A549 (cell line): ENCODE measurements at regions not wholly inside any gene's neighbourhood (a gene's known extent, or its start where the extent isn't known, plus 50 kb on each side); places are given as distances from the start of the nearest gene placed in this dataset.

Experiments used
- ATAC-seq, 2 experiments: fragments of 200-7000 bp in 1 of 2; fragments of >200 bp in 1 of 2; cut with Nextera tagmentation in 1 of 2; cut with Tn5 transposase in 1 of 2; 3 replicates each; pipeline versions ENCODE4 v1.8.0 to v1.9.1; 2018 to 2020; ENCODE audit warnings: mild to moderate bottlenecking in 1 of 2, moderate library complexity in 1 of 2
- CTCF ChIA-PET: fragments of 300-600 bp; sonication (Branson Sonifier 250); formaldehyde crosslinking; extraction: SDS; loops from one replicate; lab custom pipeline; 2021; ENCODE audit warnings: antibody characterized with exemption, inconsistent platforms; lab: Yijun Ruan, JAX
- POLR2A ChIA-PET: fragments of 350-600 bp; formaldehyde crosslinking; extraction: SDS; loops from one replicate; lab custom pipeline; 2021; ENCODE audit warnings: antibody characterized with exemption, inconsistent platforms; lab: Yijun Ruan, JAX
- DNase-seq, 2 experiments: peaks; one replicate each; pipeline versions ENCODE4 v3.0.0 to v3.0.0-alpha.2; 2011 to 2016; ENCODE audit warnings: low read depth in 1 of 2, low spot score in 1 of 2
- FAIRE-seq: peaks from 2 replicates; lab custom pipeline; 2011; peaks lifted over from hg19 to GRCh38; lab: Jason Lieb, UNC
- H3K27ac ChIP-seq, 2 experiments: fragments of >200 bp; sonication (Bioruptor Twin); formaldehyde crosslinking; 3 replicates each; pipeline ENCODE4 v1.5.1; 2016 to 2017
- H3K4me1 ChIP-seq: fragments of >200 bp; sonication (Bioruptor Twin); formaldehyde crosslinking; 3 replicates; pipeline ENCODE4 v1.6.1; 2016
- H3K4me2 ChIP-seq: fragments of >200 bp; sonication (Bioruptor Twin); formaldehyde crosslinking; 3 replicates; pipeline ENCODE4 v1.6.1; 2016
- H3K4me3 ChIP-seq: fragments of >200 bp; sonication (Bioruptor Twin); formaldehyde crosslinking; 3 replicates; pipeline ENCODE4 v1.5.1; 2016
- H3K9me3 ChIP-seq: fragments of >200 bp; sonication (Bioruptor Twin); formaldehyde crosslinking; 3 replicates; pipeline ENCODE4 v1.6.1; 2016
- CEBPB ChIP-seq, 2 experiments: fragments of >200 bp in 1 of 2; sonication (Bioruptor Twin) in 1 of 2; formaldehyde crosslinking in 1 of 2; IDR thresholded peaks; 2 replicates each; pipeline ENCODE4 v1.6.1; 2012 to 2016
- E2F6 ChIP-seq: IDR thresholded peaks from 2 replicates; pipeline ENCODE4 v1.6.1; 2012; ENCODE audit warnings: low read depth, borderline replicate concordance
- EHMT2 ChIP-seq: fragments of 200-600 bp; sonication (generic); IDR thresholded peaks from 2 replicates; pipeline ENCODE4 v1.6.1; 2016; ENCODE audit warnings: antibody characterized with exemption, low read depth, mild to moderate bottlenecking, moderate library complexity
- FOSB ChIP-seq: fragments of 250-450 bp; sonication (Bioruptor Pico); IDR thresholded peaks from 2 replicates; pipeline ENCODE4 v1.5.0; 2020; ENCODE audit warnings: mild to moderate bottlenecking, moderate library complexity
- FOSL2 ChIP-seq, 2 experiments: fragments of 450-650 bp in 1 of 2; fragments of >200 bp in 1 of 2; sonication (Bioruptor Twin) in 1 of 2; formaldehyde crosslinking; IDR thresholded peaks; 2 replicates each; pipeline versions ENCODE4 v1.5.0 to v1.6.1; 2016 to 2020; ENCODE audit warnings: mild to moderate bottlenecking in 1 of 2, moderate library complexity in 1 of 2
- GATA3 ChIP-seq: IDR thresholded peaks from 2 replicates; pipeline ENCODE4 v1.6.1; 2012; ENCODE audit warnings: borderline replicate concordance
- HDAC2 ChIP-seq: fragments of 200-600 bp; sonication (generic); IDR thresholded peaks from 2 replicates; pipeline ENCODE4 v1.6.1; 2016
- HEYL ChIP-seq: fragments of 250-450 bp; sonication (Bioruptor Pico); IDR thresholded peaks from 2 replicates; pipeline ENCODE4 v1.8.0; 2021; ENCODE audit warnings: mild to moderate bottlenecking, moderate library complexity
- HMGXB4 ChIP-seq: fragments of 250-450 bp; sonication (Bioruptor Pico); IDR thresholded peaks from 2 replicates; pipeline ENCODE4 v1.5.0; 2021; ENCODE audit warnings: mild to moderate bottlenecking, moderate library complexity, borderline replicate concordance
- HOXB5 ChIP-seq: fragments of 250-450 bp; sonication (Bioruptor Pico); IDR thresholded peaks from 2 replicates; pipeline ENCODE4 v1.5.0; 2020; ENCODE audit warnings: mild to moderate bottlenecking, moderate library complexity
- JUN ChIP-seq, 2 experiments: fragments of >200 bp; sonication (Bioruptor Twin); formaldehyde crosslinking; IDR thresholded peaks; 2 replicates in 1 of 2; 3 replicates in 1 of 2; pipeline ENCODE4 v1.6.1; 2016 to 2017
- KDM5A ChIP-seq: fragments of 200-600 bp; sonication (generic); IDR thresholded peaks from 2 replicates; pipeline ENCODE4 v1.6.1; 2016; ENCODE audit warnings: antibody characterized with exemption, mild to moderate bottlenecking
- MAX ChIP-seq: IDR thresholded peaks from 2 replicates; pipeline ENCODE4 v1.6.1; 2012
- POLR2A ChIP-seq: IDR thresholded peaks from 2 replicates; pipeline ENCODE4 v1.6.1; 2012; ENCODE audit warnings: mild to moderate bottlenecking, low read length
- POLR2AphosphoS2 ChIP-seq: conservative IDR thresholded peaks from 2 replicates; pipeline ENCODE4 v1.6.1; 2012; ENCODE audit warnings: low read length, improper control_type of control experiment, inconsistent platforms
- RAD21 ChIP-seq, 2 experiments: fragments of >200 bp in 1 of 2; sonication (Bioruptor Twin) in 1 of 2; formaldehyde crosslinking in 1 of 2; IDR thresholded peaks in 1 of 2; conservative IDR thresholded peaks in 1 of 2; 2 replicates in 1 of 2; 3 replicates in 1 of 2; pipeline ENCODE4 v1.6.1; 2012 to 2018; ENCODE audit warnings: inconsistent platforms in 1 of 2
- RCOR1 ChIP-seq: fragments of 150-350 bp; IDR thresholded peaks from 2 replicates; pipeline ENCODE4 v1.6.1; 2014; ENCODE audit warnings: antibody characterized with exemption, low read length, low read depth
- RNF2 ChIP-seq: fragments of 200-600 bp; sonication (generic); IDR thresholded peaks from 2 replicates; pipeline ENCODE4 v1.6.1; 2016; ENCODE audit warnings: low read depth, mild to moderate bottlenecking, antibody characterized with exemption, moderate library complexity, borderline replicate concordance
- SREBF2 ChIP-seq: fragments of 450-650 bp; IDR thresholded peaks from 2 replicates; pipeline ENCODE4 v1.6.1; 2014; ENCODE audit warnings: mild to moderate bottlenecking, moderate library complexity
- TP53 ChIP-seq: fragments of 250-450 bp; sonication (Bioruptor Pico); IDR thresholded peaks from 2 replicates; pipeline ENCODE4 v1.5.0; 2021; ENCODE audit warnings: mild to moderate bottlenecking, moderate library complexity
- ZNF302 ChIP-seq: fragments of 250-450 bp; sonication (Bioruptor Pico); IDR thresholded peaks from 2 replicates; pipeline ENCODE4 v1.9.0; 2021; ENCODE audit warnings: inconsistent platforms, mild to moderate bottlenecking, moderate library complexity
- whole genome bisulfite sequencing: methylation state at CpG from one replicate; pipeline ENCODE4 v1.1.6; 2017; ENCODE audit errors: missing lambda C conversion rate; 5-methylcytosine and 5-hydroxymethylcytosine counted together
- TF ChIP-seq, protein P1 (sequence below): fragments of 250-450 bp; sonication (Bioruptor Pico); IDR thresholded peaks from 2 replicates; pipeline ENCODE4 v1.5.0; 2020; ENCODE audit warnings: low read depth, mild to moderate bottlenecking, moderate library complexity
- TF ChIP-seq, protein P2 (sequence below): fragments of >200 bp; sonication (Bioruptor Twin); formaldehyde crosslinking; IDR thresholded peaks from 3 replicates; pipeline ENCODE4 v1.5.1; 2016
- TF ChIP-seq, protein P3 (sequence below): fragments of >200 bp; sonication (Bioruptor Twin); formaldehyde crosslinking; IDR thresholded peaks from 2 replicates; pipeline ENCODE4 v1.6.1; 2016
- TF ChIP-seq, protein P4 (sequence below): fragments of 450-650 bp; IDR thresholded peaks from 2 replicates; pipeline ENCODE4 v1.6.1; 2014; ENCODE audit warnings: antibody characterized with exemption
- TF ChIP-seq, protein P5 (sequence below): IDR thresholded peaks from 2 replicates; pipeline ENCODE4 v1.6.1; 2012
- TF ChIP-seq, protein P6 (sequence below): fragments of >200 bp; sonication (Bioruptor Twin); formaldehyde crosslinking; IDR thresholded peaks from 3 replicates; pipeline ENCODE4 v1.6.1; 2016

DNA sequence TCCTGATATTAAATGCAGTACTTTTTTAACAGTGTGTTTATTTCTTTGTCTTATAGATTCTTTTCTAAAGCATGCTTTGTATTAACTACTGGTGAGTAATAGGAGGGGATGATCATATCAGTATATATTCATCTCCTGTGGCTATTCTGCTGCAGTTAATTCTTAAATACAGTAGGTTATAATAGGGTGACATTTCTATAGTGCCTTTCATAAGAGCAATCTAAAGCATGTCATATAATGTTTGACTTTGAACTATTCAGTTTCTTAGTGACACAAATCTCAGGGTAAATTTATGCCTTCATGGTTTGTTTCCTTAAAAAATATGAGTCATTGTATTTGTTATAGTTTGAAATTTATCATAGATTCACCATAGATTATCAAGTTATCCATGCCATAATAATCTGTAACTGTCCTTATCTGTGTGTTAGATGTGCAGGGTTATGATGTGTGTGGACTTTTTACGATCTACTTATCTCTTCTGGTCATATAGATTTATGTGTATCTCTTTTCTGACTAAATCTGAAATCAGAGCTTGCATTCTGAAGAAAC is 1019.5 kb downstream of the NR2F1-AS1 start:
- peak overlapping the region; percentile 11; the same call in 1 of the 3 replicates for H3K4me3 ChIP-seq
- TF ChIP-seq CEBPB (IDR thresholded peaks at IDR 0.05) (no peak), GATA3 (peak; percentile 83; the same call in 1 of the 2 replicates), HOXB5 (no peak), HDAC2 (no peak), TP53 (CRISPR knock-in tag) (no peak), FOSL2 (IDR thresholded peaks at IDR 0.05) (0 out of 2 replicates have a peak, but pooled peaks have one; percentile 22), FOSL2 (CRISPR knock-in tag; IDR thresholded peaks at IDR 0.05) (peak; percentile 74), E2F6 (no peak), JUN (IDR thresholded peaks at IDR 0.05) (no peak), SREBF2 (no peak), RCOR1 (no peak)
- TF ChIP-seq, protein P1, sequence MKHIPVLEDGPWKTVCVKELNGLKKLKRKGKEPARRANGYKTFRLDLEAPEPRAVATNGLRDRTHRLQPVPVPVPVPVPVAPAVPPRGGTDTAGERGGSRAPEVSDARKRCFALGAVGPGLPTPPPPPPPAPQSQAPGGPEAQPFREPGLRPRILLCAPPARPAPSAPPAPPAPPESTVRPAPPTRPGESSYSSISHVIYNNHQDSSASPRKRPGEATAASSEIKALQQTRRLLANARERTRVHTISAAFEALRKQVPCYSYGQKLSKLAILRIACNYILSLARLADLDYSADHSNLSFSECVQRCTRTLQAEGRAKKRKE (CRISPR knock-in tag): no peak
- TF ChIP-seq, all 56 proteins: peak for 2
- POLR2A ChIA-PET: no interaction called here
- Histone ChIP-seq H3K4me1 (peaks cover 41% of the 10 kb centered on the region), H3K4me2 (peak overlapping the region; percentile 70), H3K27ac (peak overlapping the region; percentile 77 to 80; a peak in 5 of 6 replicates), H3K9me3 (no peaks in the 10 kb centered on the region)
- CTCF ChIA-PET: interaction anchor here (0.5 kb wide), 1 partner anchor 1225 kb away, joined by 5 read pairs; no protein-coding TSS in a partner anchor
- WGBS: 3% methylated on average over 1 of the region's 1 CpG
- FAIRE-seq (peak; percentile 85), ATAC-seq (peak; percentile 19 to 73; a peak in 3 of 6 replicates), DNase-seq (peak in 1 of 2 experiments; percentile 43)

DNA sequence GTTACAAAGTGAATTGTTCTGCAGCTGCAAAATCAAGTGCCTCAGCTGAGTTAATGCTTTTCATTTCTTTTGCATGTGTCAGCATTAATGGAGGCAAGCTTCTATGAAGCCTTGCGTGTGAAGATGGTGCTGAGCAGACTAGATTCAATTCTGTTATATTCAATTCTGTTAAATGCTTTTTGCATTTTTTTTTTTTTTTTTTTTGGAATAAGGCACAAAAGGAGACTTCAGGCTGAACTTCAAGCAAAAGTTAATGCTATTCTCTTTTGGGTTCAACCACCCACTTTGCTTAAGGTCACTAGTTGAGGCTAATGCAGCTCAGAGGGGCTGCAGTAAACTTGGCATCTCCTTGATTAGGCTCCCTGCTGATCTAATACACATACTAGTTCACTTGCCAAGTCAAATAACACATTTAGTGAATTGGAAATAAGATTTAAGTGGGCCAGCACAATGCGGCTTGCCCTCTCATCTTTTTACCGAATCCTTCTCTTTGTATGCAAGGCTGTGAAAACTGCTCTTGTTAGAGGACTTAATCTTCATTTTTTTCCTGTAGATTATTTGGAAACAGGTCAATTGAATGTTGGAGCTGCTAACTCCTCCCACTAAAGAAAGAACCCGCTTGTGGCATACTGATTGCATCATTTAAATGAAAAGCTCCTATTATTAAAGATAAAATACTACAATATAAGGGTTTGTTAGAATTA is 1020.2 kb downstream of the NR2F1-AS1 start:
- ATAC-seq (peak; percentile 79 to 83), DNase-seq (peak in 1 of 2 experiments; percentile 82), FAIRE-seq (peak; percentile 80)
- H3K27ac ChIP-seq: peak overlapping the region; percentile 77 to 80
- under 1% methylated on average over 4 of the region's 4 CpGs for WGBS
- H3K9me3 ChIP-seq: no peaks in the 10 kb centered on the region
- H3K4me1 ChIP-seq: peaks cover 41% of the 10 kb centered on the region
- ChIA-PET POLR2A (no interaction called here), CTCF (no interaction called here)
- H3K4me2 ChIP-seq: peak overlapping the region; percentile 70
- H3K4me3 ChIP-seq: peak overlapping the region; percentile 11; the same call in 1 of the 3 replicates
- TF ChIP-seq EHMT2: no peak
- TF ChIP-seq, protein P2, sequence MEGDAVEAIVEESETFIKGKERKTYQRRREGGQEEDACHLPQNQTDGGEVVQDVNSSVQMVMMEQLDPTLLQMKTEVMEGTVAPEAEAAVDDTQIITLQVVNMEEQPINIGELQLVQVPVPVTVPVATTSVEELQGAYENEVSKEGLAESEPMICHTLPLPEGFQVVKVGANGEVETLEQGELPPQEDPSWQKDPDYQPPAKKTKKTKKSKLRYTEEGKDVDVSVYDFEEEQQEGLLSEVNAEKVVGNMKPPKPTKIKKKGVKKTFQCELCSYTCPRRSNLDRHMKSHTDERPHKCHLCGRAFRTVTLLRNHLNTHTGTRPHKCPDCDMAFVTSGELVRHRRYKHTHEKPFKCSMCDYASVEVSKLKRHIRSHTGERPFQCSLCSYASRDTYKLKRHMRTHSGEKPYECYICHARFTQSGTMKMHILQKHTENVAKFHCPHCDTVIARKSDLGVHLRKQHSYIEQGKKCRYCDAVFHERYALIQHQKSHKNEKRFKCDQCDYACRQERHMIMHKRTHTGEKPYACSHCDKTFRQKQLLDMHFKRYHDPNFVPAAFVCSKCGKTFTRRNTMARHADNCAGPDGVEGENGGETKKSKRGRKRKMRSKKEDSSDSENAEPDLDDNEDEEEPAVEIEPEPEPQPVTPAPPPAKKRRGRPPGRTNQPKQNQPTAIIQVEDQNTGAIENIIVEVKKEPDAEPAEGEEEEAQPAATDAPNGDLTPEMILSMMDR: no peak
- no peak for TF ChIP-seq POLR2A
- TF ChIP-seq HEYL (CRISPR knock-in tag): no peak
- TF ChIP-seq RAD21 (conservative IDR thresholded peaks at IDR 0.05 in 1 of 2, IDR thresholded peaks at IDR 0.05 in 1 of 2): 0 out of 5 replicates have a peak, but pooled peaks of 1 of the 2 experiments have one; percentile 11
- TF ChIP-seq, protein P3, sequence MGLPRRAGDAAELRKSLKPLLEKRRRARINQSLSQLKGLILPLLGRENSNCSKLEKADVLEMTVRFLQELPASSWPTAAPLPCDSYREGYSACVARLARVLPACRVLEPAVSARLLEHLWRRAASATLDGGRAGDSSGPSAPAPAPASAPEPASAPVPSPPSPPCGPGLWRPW: no peak
- TF ChIP-seq, protein P4, sequence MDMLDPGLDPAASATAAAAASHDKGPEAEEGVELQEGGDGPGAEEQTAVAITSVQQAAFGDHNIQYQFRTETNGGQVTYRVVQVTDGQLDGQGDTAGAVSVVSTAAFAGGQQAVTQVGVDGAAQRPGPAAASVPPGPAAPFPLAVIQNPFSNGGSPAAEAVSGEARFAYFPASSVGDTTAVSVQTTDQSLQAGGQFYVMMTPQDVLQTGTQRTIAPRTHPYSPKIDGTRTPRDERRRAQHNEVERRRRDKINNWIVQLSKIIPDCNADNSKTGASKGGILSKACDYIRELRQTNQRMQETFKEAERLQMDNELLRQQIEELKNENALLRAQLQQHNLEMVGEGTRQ: no peak
- no peak for TF ChIP-seq ZNF302
- no peak for TF ChIP-seq HMGXB4 (CRISPR knock-in tag)
- TF ChIP-seq, protein P5, sequence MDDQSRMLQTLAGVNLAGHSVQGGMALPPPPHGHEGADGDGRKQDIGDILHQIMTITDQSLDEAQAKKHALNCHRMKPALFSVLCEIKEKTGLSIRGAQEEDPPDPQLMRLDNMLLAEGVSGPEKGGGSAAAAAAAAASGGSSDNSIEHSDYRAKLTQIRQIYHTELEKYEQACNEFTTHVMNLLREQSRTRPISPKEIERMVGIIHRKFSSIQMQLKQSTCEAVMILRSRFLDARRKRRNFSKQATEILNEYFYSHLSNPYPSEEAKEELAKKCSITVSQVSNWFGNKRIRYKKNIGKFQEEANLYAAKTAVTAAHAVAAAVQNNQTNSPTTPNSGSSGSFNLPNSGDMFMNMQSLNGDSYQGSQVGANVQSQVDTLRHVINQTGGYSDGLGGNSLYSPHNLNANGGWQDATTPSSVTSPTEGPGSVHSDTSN: 0 out of 2 replicates have a peak, but pooled peaks have one; percentile 26
- no peak; a peak in 1 of 4 replicates for TF ChIP-seq CEBPB (IDR thresholded peaks at IDR 0.05)
- TF ChIP-seq, protein P6, sequence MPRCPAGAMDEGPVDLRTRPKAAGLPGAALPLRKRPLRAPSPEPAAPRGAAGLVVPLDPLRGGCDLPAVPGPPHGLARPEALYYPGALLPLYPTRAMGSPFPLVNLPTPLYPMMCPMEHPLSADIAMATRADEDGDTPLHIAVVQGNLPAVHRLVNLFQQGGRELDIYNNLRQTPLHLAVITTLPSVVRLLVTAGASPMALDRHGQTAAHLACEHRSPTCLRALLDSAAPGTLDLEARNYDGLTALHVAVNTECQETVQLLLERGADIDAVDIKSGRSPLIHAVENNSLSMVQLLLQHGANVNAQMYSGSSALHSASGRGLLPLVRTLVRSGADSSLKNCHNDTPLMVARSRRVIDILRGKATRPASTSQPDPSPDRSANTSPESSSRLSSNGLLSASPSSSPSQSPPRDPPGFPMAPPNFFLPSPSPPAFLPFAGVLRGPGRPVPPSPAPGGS: no peak
- TF ChIP-seq RNF2: no peak
- TF ChIP-seq KDM5A: no peak
- TF ChIP-seq MAX: 0 out of 2 replicates have a peak, but pooled peaks have one; percentile 15
- no peak for TF ChIP-seq POLR2AphosphoS2
- no peak for TF ChIP-seq FOSB (CRISPR knock-in tag)
